GM12873 (cell line): ENCODE measurements at regions not wholly inside any gene's neighbourhood (a gene's known extent, or its start where the extent isn't known, plus 50 kb on each side); places are given as distances from the start of the nearest gene placed in this dataset.
A peak's percentile ranks its signal among the peaks of the same experiment; 100 is the strongest.

Experiments used
- CTCF ChIP-seq: IDR thresholded peaks from 2 replicates; pipeline ENCODE4 v1.5.1; 2012; ENCODE audit warnings: low read depth, mild to moderate bottlenecking, moderate library complexity, low read length, control low read depth; ENCODE audit not compliant: insufficient read depth; ENCODE audit errors: missing control alignments

DNA sequence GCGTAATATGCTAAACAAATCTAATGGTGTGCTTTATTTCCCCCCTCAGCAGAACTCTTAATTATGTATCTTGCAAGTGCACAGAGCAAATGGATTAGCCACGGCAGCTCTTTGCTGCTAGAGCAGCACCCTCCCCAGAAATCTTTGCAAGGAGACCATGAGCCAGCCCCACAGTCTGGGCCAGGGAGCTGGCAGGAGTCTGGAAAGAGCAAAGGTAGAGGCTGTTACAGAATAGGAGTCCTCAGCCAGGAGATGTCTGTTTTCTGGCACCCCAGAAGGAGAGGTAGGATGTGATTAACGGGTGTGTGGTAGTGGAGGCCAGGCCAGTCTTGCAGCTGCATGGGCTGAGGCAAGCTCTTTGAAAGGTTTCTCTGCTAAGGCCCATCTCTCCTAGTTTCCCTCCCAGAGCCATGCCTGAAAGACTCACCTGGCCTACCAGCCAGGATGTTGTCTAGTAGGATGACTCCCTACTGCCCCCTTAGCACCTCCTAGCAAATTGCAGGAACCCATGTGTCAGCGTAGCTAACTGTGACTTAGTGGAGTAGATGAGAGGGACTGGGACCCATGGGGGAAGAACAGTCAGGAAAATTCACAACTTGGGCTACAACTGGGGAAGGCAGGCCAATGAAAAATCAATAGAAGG, 557.2 kb downstream of the BUD13 start:
- peak; percentile 52 for TF ChIP-seq CTCF

- no peak for TF ChIP-seq CTCF
Observed at GRCh38 chr11:116211147-116211546, 561.6 kb downstream of the BUD13 start.

DNA sequence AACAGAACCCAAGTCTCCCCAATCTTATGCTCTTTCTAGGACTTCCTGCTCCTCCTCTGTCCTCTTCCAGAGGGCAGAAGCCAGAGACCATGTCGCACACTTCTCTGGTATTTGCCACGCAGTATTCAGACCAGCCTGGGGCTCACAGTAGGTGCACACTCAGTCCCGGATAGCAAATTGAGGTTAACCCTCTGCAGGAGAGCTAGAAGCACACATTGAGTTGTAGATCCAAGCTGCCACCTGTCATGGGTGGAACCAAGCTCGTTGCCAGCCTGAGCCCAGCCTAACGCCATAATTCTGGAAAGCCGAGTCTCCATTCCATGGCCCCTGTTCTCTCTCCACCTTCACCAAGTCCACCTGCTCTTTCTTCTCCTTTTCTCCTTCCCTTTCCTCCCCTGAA, 562.1 kb downstream of the BUD13 start:
- TF ChIP-seq CTCF, result no peak

GRCh38 chr11:116209255-116209654, 563.5 kb downstream of the BUD13 start:
- TF ChIP-seq CTCF, result no peak

DNA sequence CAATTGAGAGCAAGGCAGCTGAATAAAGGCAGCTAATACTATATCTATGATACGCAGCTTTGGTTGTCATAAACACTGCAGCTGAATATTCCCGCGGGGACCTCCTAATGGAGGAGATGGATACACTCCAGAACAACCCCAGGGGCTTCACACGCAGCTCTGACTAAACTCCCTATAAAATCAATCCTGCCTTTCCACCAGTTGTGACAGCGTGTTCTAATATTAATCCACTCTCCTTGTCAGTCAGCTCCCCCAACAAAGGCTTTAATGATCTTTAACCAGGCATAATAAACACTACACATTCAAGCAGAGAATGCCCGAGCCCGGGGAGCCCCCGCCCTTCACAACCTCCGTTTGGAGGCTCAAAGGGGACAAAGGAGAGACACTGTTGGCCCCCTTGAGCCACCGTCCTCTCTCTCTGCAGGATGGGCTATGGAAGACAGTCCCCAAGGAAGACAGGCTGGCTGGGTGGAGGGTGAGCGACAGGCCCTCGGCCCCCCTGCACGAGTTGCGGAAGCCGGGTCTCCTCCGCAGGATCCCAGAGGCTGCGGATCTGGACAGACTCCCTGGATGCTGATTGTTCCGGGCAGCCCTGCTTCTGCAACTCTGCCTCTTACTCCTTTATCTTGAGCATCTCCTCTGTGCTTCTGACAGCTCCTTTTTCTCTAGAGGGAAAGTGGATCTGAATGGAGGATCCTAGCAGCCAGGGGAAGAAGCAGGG, 565.2 kb downstream of the BUD13 start:
- no peak for TF ChIP-seq CTCF

GRCh38 chr11:116207019-116207418, 565.8 kb downstream of the BUD13 start:
- TF ChIP-seq CTCF, result no peak

DNA sequence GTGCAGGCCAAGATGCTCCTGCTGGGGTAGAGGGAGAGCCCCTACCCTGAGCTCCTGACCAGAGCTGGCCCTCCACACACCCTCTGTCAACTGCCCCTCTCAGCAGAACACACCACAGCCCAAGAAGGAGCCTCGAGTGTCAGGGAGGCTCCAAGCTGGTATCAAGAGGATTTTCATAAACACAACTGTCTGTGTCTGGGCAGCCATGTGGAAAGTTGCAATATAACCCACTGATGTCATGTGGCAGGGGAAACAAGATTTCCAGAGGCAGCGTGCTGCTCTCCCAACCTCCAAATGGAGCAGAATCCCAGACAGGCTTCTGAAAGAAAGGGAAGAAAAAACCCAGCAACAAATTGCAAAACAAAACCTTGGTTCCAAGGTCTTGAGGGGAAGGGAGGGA, 569.9 kb downstream of the BUD13 start:
- TF ChIP-seq CTCF, result no peak
